Central memory CD8-positive, alpha-beta T cell (primary cell): ENCODE measurements at regions not wholly inside any gene's neighbourhood (a gene's known extent, or its start where the extent isn't known, plus 50 kb on each side); places are given as distances from the start of the nearest gene placed in this dataset.

Experiments used
- ATAC-seq: fragments of 150-1000 bp; cut with Tn5 transposase; replicated peaks from 2 replicates; pipeline ENCODE4 v1.10.0; 2022; ENCODE audit warnings: mild to moderate bottlenecking, moderate FRiP score, moderate number of reproducible peaks; ENCODE audit not compliant: poor library complexity, severe bottlenecking; ENCODE audit errors: extremely low read depth
- DNase-seq, 2 donors: peaks; one replicate each; pipeline ENCODE4 v3.0.0; 2021; ENCODE audit warnings: low spot score in 2 of 2
- H3K27ac Mint-ChIP-seq: one replicate; pipeline ENCODE4 v1.8.0; 2022; ENCODE audit warnings: low read depth, mild to moderate bottlenecking, moderate library complexity, mixed read lengths
- H3K27me3 Mint-ChIP-seq: one replicate; pipeline ENCODE4 v1.8.0; 2022; ENCODE audit warnings: mixed read lengths
- H3K36me3 Mint-ChIP-seq: one replicate; pipeline ENCODE4 v1.8.0; 2022; ENCODE audit warnings: mild to moderate bottlenecking, moderate library complexity, mixed read lengths; ENCODE audit not compliant: insufficient read depth
- H3K4me1 Mint-ChIP-seq: one replicate; pipeline ENCODE4 v1.8.0; 2022; ENCODE audit warnings: mixed read lengths
- H3K4me3 Mint-ChIP-seq: one replicate; pipeline ENCODE4 v1.8.0; 2022; ENCODE audit warnings: mild to moderate bottlenecking, moderate library complexity, mixed read lengths
- H3K9me3 Mint-ChIP-seq: one replicate; pipeline ENCODE4 v1.8.0; 2022; ENCODE audit warnings: mixed read lengths

GRCh38 chr13:22618002-22618401 is 562.8 kb upstream of the SGCG start:
- DNase-seq (no peak), ATAC-seq (no peak)
- H3K27me3 Mint-ChIP-seq, result no peaks in the 10 kb centered on the region
- no peaks in the 10 kb centered on the region for H3K4me1 Mint-ChIP-seq
- H3K36me3 Mint-ChIP-seq, result no peaks in the 10 kb centered on the region
- peaks cover 21% of the 10 kb centered on the region for H3K9me3 Mint-ChIP-seq
- no peak overlapping the region for H3K4me3 Mint-ChIP-seq
- H3K27ac Mint-ChIP-seq, result no peak overlapping the region

GRCh38 chr13:22625691-22626090 is 555.1 kb upstream of the SGCG start:
- no peaks in the 10 kb centered on the region for H3K4me1 Mint-ChIP-seq
- ATAC-seq (no peak), DNase-seq (no peak)
- H3K9me3 Mint-ChIP-seq, result peaks cover 6% of the 10 kb centered on the region
- H3K27me3 Mint-ChIP-seq, result no peaks in the 10 kb centered on the region
- H3K4me3 Mint-ChIP-seq, result no peak overlapping the region
- no peak overlapping the region for H3K27ac Mint-ChIP-seq
- no peaks in the 10 kb centered on the region for H3K36me3 Mint-ChIP-seq

- Mint-ChIP-seq H3K9me3 (peaks cover 17% of the 10 kb centered on the region), H3K4me1 (no peaks in the 10 kb centered on the region), H3K27me3 (no peaks in the 10 kb centered on the region), H3K4me3 (no peak overlapping the region), H3K27ac (no peak overlapping the region), H3K36me3 (no peaks in the 10 kb centered on the region)
- DNase-seq (no peak), ATAC-seq (no peak)
Observed at GRCh38 chr13:22629374-22629773, 551.4 kb upstream of the SGCG start.

- H3K27ac Mint-ChIP-seq, result no peak overlapping the region
- peaks cover 13% of the 10 kb centered on the region for H3K9me3 Mint-ChIP-seq
- peaks cover under 1% of the 10 kb centered on the region for H3K27me3 Mint-ChIP-seq
- H3K36me3 Mint-ChIP-seq, result peaks cover 2% of the 10 kb centered on the region
- no peaks in the 10 kb centered on the region for H3K4me1 Mint-ChIP-seq
- no peak for DNase-seq
- H3K4me3 Mint-ChIP-seq, result no peak overlapping the region
- ATAC-seq, result no peak
Observed at GRCh38 chr13:22642088-22642487, 538.7 kb upstream of the SGCG start.

- Mint-ChIP-seq H3K36me3 (no peaks in the 10 kb centered on the region), H3K4me1 (no peaks in the 10 kb centered on the region), H3K9me3 (peaks cover 5% of the 10 kb centered on the region), H3K27ac (no peak overlapping the region), H3K4me3 (no peak overlapping the region), H3K27me3 (no peaks in the 10 kb centered on the region)
- ATAC-seq (no peak), DNase-seq (no peak)
Observed at GRCh38 chr13:22644941-22645340, 535.8 kb upstream of the SGCG start.

- Mint-ChIP-seq H3K27ac (no peak overlapping the region), H3K36me3 (no peaks in the 10 kb centered on the region), H3K9me3 (peaks cover 11% of the 10 kb centered on the region), H3K4me1 (no peaks in the 10 kb centered on the region), H3K4me3 (no peak overlapping the region), H3K27me3 (no peaks in the 10 kb centered on the region)
- no peak for ATAC-seq
- DNase-seq, result no peak
Observed at GRCh38 chr13:22647156-22647850, 533.5 kb upstream of the SGCG start.

- ATAC-seq, result no peak
Observed at GRCh38 chr13:22648320-22648801, 532.4 kb upstream of the SGCG start.

GRCh38 chr13:22652796-22653195 is 528.0 kb upstream of the SGCG start:
- Mint-ChIP-seq H3K27ac (no peak overlapping the region), H3K36me3 (no peaks in the 10 kb centered on the region), H3K4me3 (no peak overlapping the region), H3K27me3 (no peaks in the 10 kb centered on the region), H3K9me3 (peaks cover 5% of the 10 kb centered on the region), H3K4me1 (no peaks in the 10 kb centered on the region)
- DNase-seq (no peak), ATAC-seq (no peak)

More at GRCh38 chr13:22648320-22648801, 532.4 kb upstream of the SGCG start:
- H3K4me3 Mint-ChIP-seq, result no peak overlapping the region
- no peak for DNase-seq
- no peaks in the 10 kb centered on the region for H3K27me3 Mint-ChIP-seq
- H3K36me3 Mint-ChIP-seq, result no peaks in the 10 kb centered on the region
- no peaks in the 10 kb centered on the region for H3K4me1 Mint-ChIP-seq
- H3K9me3 Mint-ChIP-seq, result peaks cover 11% of the 10 kb centered on the region
- no peak overlapping the region for H3K27ac Mint-ChIP-seq

GRCh38 chr13:22653866-22654265 is 526.9 kb upstream of the SGCG start:
- no peaks in the 10 kb centered on the region for H3K4me1 Mint-ChIP-seq
- H3K27me3 Mint-ChIP-seq, result no peaks in the 10 kb centered on the region
- H3K9me3 Mint-ChIP-seq, result peaks cover 5% of the 10 kb centered on the region
- no peak for ATAC-seq
- no peak overlapping the region for H3K4me3 Mint-ChIP-seq
- DNase-seq, result no peak
- no peak overlapping the region for H3K27ac Mint-ChIP-seq
- no peaks in the 10 kb centered on the region for H3K36me3 Mint-ChIP-seq

- H3K27ac Mint-ChIP-seq, result no peak overlapping the region
- ATAC-seq (no peak), DNase-seq (no peak)
- no peaks in the 10 kb centered on the region for H3K27me3 Mint-ChIP-seq
- no peaks in the 10 kb centered on the region for H3K4me1 Mint-ChIP-seq
- no peak overlapping the region for H3K4me3 Mint-ChIP-seq
- H3K9me3 Mint-ChIP-seq, result peaks cover 5% of the 10 kb centered on the region
- H3K36me3 Mint-ChIP-seq, result no peaks in the 10 kb centered on the region
Observed at GRCh38 chr13:22655106-22655852, 525.5 kb upstream of the SGCG start.

- no peaks in the 10 kb centered on the region for H3K9me3 Mint-ChIP-seq
- H3K27ac Mint-ChIP-seq, result no peak overlapping the region
- H3K4me1 Mint-ChIP-seq, result no peaks in the 10 kb centered on the region
- DNase-seq, result no peak
- no peaks in the 10 kb centered on the region for H3K36me3 Mint-ChIP-seq
- no peak overlapping the region for H3K4me3 Mint-ChIP-seq
- no peaks in the 10 kb centered on the region for H3K27me3 Mint-ChIP-seq
- ATAC-seq, result no peak
Observed at GRCh38 chr13:22662771-22663170, 518.0 kb upstream of the SGCG start.

GRCh38 chr13:22665506-22665905 is 515.3 kb upstream of the SGCG start:
- Mint-ChIP-seq H3K9me3 (peaks cover 6% of the 10 kb centered on the region), H3K4me1 (no peaks in the 10 kb centered on the region)

GRCh38 chr13:22690756-22691155 is 490.0 kb upstream of the SGCG start:
- H3K9me3 Mint-ChIP-seq, result peaks cover 7% of the 10 kb centered on the region
- no peak for ATAC-seq

More at GRCh38 chr13:22665506-22665905, 515.3 kb upstream of the SGCG start:
- no peak overlapping the region for H3K4me3 Mint-ChIP-seq
- H3K27me3 Mint-ChIP-seq, result no peaks in the 10 kb centered on the region
- DNase-seq (no peak), ATAC-seq (no peak)
- no peak overlapping the region for H3K27ac Mint-ChIP-seq
- H3K36me3 Mint-ChIP-seq, result no peaks in the 10 kb centered on the region

More at GRCh38 chr13:22690756-22691155, 490.0 kb upstream of the SGCG start:
- H3K4me3 Mint-ChIP-seq, result no peak overlapping the region
- H3K36me3 Mint-ChIP-seq, result no peaks in the 10 kb centered on the region
- no peak for DNase-seq
- no peak overlapping the region for H3K27ac Mint-ChIP-seq
- H3K4me1 Mint-ChIP-seq, result no peaks in the 10 kb centered on the region
- no peaks in the 10 kb centered on the region for H3K27me3 Mint-ChIP-seq
